ENCODE measurements at regions not wholly inside any gene's neighbourhood (a gene's known extent, or its start where the extent isn't known, plus 50 kb on each side); places are given as distances from the start of the nearest gene placed in this dataset.

GRCh38 chr22:22997262-22997898 lies 72.9 kb upstream of the GNAZ start:
- TF ChIP-seq CTCF (IDR thresholded peaks at IDR 0.05; ENCODE audit: low read depth, low read length, missing control alignments) = no peak
- no peak overlapping the region for H3K4me3 ChIP-seq (replicated peaks; ENCODE audit: low read depth, low read length)
- DNase-seq (ENCODE audit: extremely low read depth, low read depth) = no peak

GRCh38 chr22:22997988-22998387 lies 72.3 kb upstream of the GNAZ start:
- no peak for TF ChIP-seq CTCF (IDR thresholded peaks at IDR 0.05; ENCODE audit: low read depth, low read length, missing control alignments)
- no peak for DNase-seq (ENCODE audit: extremely low read depth, low read depth)
- no peak overlapping the region for H3K4me3 ChIP-seq (replicated peaks; ENCODE audit: low read depth, low read length)

- no peak for TF ChIP-seq CTCF (IDR thresholded peaks at IDR 0.05; ENCODE audit: low read depth, low read length, missing control alignments)
These were observed 70.8 kb upstream of the GNAZ start for GRCh38 chr22:22999523-22999922.

GRCh38 chr22:23000657-23001347 lies 69.5 kb upstream of the GNAZ start:
- DNase-seq (ENCODE audit: extremely low read depth, low read depth) = no peak
- H3K4me3 ChIP-seq (replicated peaks; ENCODE audit: low read depth, low read length) = no peak overlapping the region
- no peak for TF ChIP-seq CTCF (IDR thresholded peaks at IDR 0.05; ENCODE audit: low read depth, low read length, missing control alignments)

More at GRCh38 chr22:22999523-22999922, 70.8 kb upstream of the GNAZ start:
- no peak for DNase-seq (ENCODE audit: extremely low read depth, low read depth)
- no peak overlapping the region for H3K4me3 ChIP-seq (replicated peaks; ENCODE audit: low read depth, low read length)

- H3K4me3 ChIP-seq (replicated peaks; ENCODE audit: low read depth, low read length) = no peak overlapping the region
- DNase-seq (ENCODE audit: extremely low read depth, low read depth) = no peak
- no peak for TF ChIP-seq CTCF (IDR thresholded peaks at IDR 0.05; ENCODE audit: low read depth, low read length, missing control alignments)
These were observed 68.9 kb upstream of the GNAZ start for GRCh38 chr22:23001463-23001862.

GRCh38 chr22:23002612-23003180 lies 67.6 kb upstream of the GNAZ start:
- no peak overlapping the region for H3K4me3 ChIP-seq (replicated peaks; ENCODE audit: low read depth, low read length)
- DNase-seq (ENCODE audit: extremely low read depth, low read depth) = no peak
- TF ChIP-seq CTCF (IDR thresholded peaks at IDR 0.05; ENCODE audit: low read depth, low read length, missing control alignments) = no peak

Data from HFF-Myc (cell line).